Fibroblast of lung (primary cell): ENCODE measurements at regions not wholly inside any gene's neighbourhood (a gene's known extent, or its start where the extent isn't known, plus 50 kb on each side); places are given as distances from the start of the nearest gene placed in this dataset.
A peak's percentile ranks its signal among the peaks of the same experiment; 100 is the strongest.

Experiments
- DNase-seq, 2 donors: peaks; one replicate each; pipeline versions ENCODE4 v3.0.0 to v3.0.0-alpha.2; 2010; ENCODE audit warnings: low read depth in 2 of 2
- H2AFZ ChIP-seq: 2 replicates; pipeline ENCODE4 v1.5.1; 2012; ENCODE audit warnings: low read length, control low read depth, inconsistent platforms
- H3K27ac ChIP-seq: 2 replicates; pipeline ENCODE4 v1.5.1; 2011; ENCODE audit warnings: low read length, control low read depth; ENCODE audit not compliant: insufficient read depth
- H3K27me3 ChIP-seq: 2 replicates; pipeline ENCODE4 v1.5.1; 2011; ENCODE audit warnings: mild to moderate bottlenecking, low read length; ENCODE audit not compliant: control insufficient read depth, insufficient read depth
- H3K36me3 ChIP-seq: 2 replicates; pipeline ENCODE4 v1.5.1; 2011; ENCODE audit warnings: low read length; ENCODE audit not compliant: control insufficient read depth, insufficient read depth
- H3K4me1 ChIP-seq: 2 replicates; pipeline ENCODE4 v1.5.1; 2011; ENCODE audit warnings: low read length; ENCODE audit not compliant: control insufficient read depth, insufficient read depth; ENCODE audit errors: extremely low read depth
- H3K4me2 ChIP-seq: 2 replicates; pipeline ENCODE4 v1.5.1; 2011; ENCODE audit warnings: low read length, control low read depth; ENCODE audit not compliant: insufficient read depth; ENCODE audit errors: extremely low read depth
- H3K4me3 ChIP-seq, 4 experiments: fragments of 200-600 bp in 1 of 4; sonication (generic) in 1 of 4; replicated peaks in 1 of 4; 2 replicates each; pipeline ENCODE4 v1.5.1; 2011 to 2016; ENCODE audit warnings: low read length in 4 of 4, low read depth in 3 of 4, mild to moderate bottlenecking in 3 of 4, control low read depth in 2 of 4, inconsistent platforms in 1 of 4, mixed read lengths in 1 of 4; ENCODE audit not compliant: insufficient read depth in 1 of 4; ENCODE audit errors: control extremely low read depth in 1 of 4
- H3K79me2 ChIP-seq: 2 replicates; pipeline ENCODE4 v1.5.1; 2012; ENCODE audit warnings: mild to moderate bottlenecking, low read length, inconsistent platforms; ENCODE audit not compliant: control insufficient read depth, insufficient read depth
- H3K9ac ChIP-seq: 2 replicates; pipeline ENCODE4 v1.5.1; 2011; ENCODE audit warnings: mild to moderate bottlenecking, low read length, control low read depth; ENCODE audit not compliant: insufficient read depth
- H3K9me3 ChIP-seq: 2 replicates; pipeline ENCODE4 v1.5.1; 2012; ENCODE audit warnings: low read depth, low read length; ENCODE audit not compliant: control insufficient read depth, insufficient read depth
- H4K20me1 ChIP-seq: 2 replicates; pipeline ENCODE4 v1.5.1; 2011; ENCODE audit warnings: low read length; ENCODE audit not compliant: control insufficient read depth, insufficient read depth; ENCODE audit errors: extremely low read depth
- CTCF ChIP-seq, 2 donors: IDR thresholded peaks in 1 of 2; conservative IDR thresholded peaks in 1 of 2; 1 replicate in 1 of 2; 2 replicates in 1 of 2; pipeline ENCODE4 v1.5.1; 2011 to 2012; ENCODE audit warnings: low read length in 2 of 2, control low read depth in 1 of 2, inconsistent platforms in 1 of 2, low read depth in 1 of 2, mild to moderate bottlenecking in 1 of 2
- EZH2 ChIP-seq: IDR thresholded peaks from 2 replicates; pipeline ENCODE4 v1.5.1; 2012; ENCODE audit warnings: low read length, control low read depth, mild to moderate bottlenecking; ENCODE audit errors: missing control alignments

GRCh38 chr14:65249471-65250161 is 147.3 kb upstream of the MAX start:
- TF ChIP-seq CTCF (conservative IDR thresholded peaks at IDR 0.05 in 1 of 2, IDR thresholded peaks at IDR 0.05 in 1 of 2; ENCODE audit: low read depth in 1 of 2, low read length in 2 of 2) (no peak), EZH2 (no peak)
- H3K27me3 ChIP-seq: no peaks in the 10 kb centered on the region
- no peak overlapping the region for H3K4me2 ChIP-seq
- no peak overlapping the region for H3K4me3 ChIP-seq
- no peak overlapping the region for H2AFZ ChIP-seq
- H3K4me1 ChIP-seq: peaks cover 4% of the 10 kb centered on the region
- no peak overlapping the region for H3K27ac ChIP-seq
- no peaks in the 10 kb centered on the region for H3K79me2 ChIP-seq
- DNase-seq: no peak
- H3K36me3 ChIP-seq: no peaks in the 10 kb centered on the region
- H4K20me1 ChIP-seq: no peaks in the 10 kb centered on the region
- H3K9ac ChIP-seq: no peak overlapping the region
- H3K9me3 ChIP-seq: no peaks in the 10 kb centered on the region

GRCh38 chr14:65250162-65250495 is 147.8 kb upstream of the MAX start:
- no peak overlapping the region for H2AFZ ChIP-seq
- TF ChIP-seq EZH2 (no peak), CTCF (conservative IDR thresholded peaks at IDR 0.05 in 1 of 2, IDR thresholded peaks at IDR 0.05 in 1 of 2; ENCODE audit: low read depth in 1 of 2, low read length in 2 of 2) (no peak)

GRCh38 chr14:65251213-65251612 is 148.9 kb upstream of the MAX start:
- Histone ChIP-seq H3K9me3 (no peaks in the 10 kb centered on the region), H3K79me2 (no peaks in the 10 kb centered on the region), H3K4me3 (no peak overlapping the region), H3K9ac (no peak overlapping the region), H3K4me2 (no peak overlapping the region), H2AFZ (no peak overlapping the region), H3K27me3 (no peaks in the 10 kb centered on the region), H3K4me1 (peaks cover 4% of the 10 kb centered on the region), H3K36me3 (no peaks in the 10 kb centered on the region), H3K27ac (no peak overlapping the region), H4K20me1 (no peaks in the 10 kb centered on the region)
- TF ChIP-seq CTCF (conservative IDR thresholded peaks at IDR 0.05 in 1 of 2, IDR thresholded peaks at IDR 0.05 in 1 of 2; ENCODE audit: low read depth in 1 of 2, low read length in 2 of 2) (no peak), EZH2 (no peak)
- DNase-seq: peak; percentile 95 to 97

More at GRCh38 chr14:65250162-65250495, 147.8 kb upstream of the MAX start:
- no peak overlapping the region for H3K9ac ChIP-seq
- no peaks in the 10 kb centered on the region for H3K79me2 ChIP-seq
- H3K27me3 ChIP-seq: no peaks in the 10 kb centered on the region
- no peaks in the 10 kb centered on the region for H4K20me1 ChIP-seq
- H3K36me3 ChIP-seq: no peaks in the 10 kb centered on the region
- H3K27ac ChIP-seq: no peak overlapping the region
- H3K4me2 ChIP-seq: no peak overlapping the region
- no peak overlapping the region for H3K4me3 ChIP-seq
- H3K4me1 ChIP-seq: peaks cover 4% of the 10 kb centered on the region
- DNase-seq: no peak
- H3K9me3 ChIP-seq: no peaks in the 10 kb centered on the region
